ENCODE measurements at regions not wholly inside any gene's neighbourhood (a gene's known extent, or its start where the extent isn't known, plus 50 kb on each side); places are given as distances from the start of the nearest gene placed in this dataset.
"Not testable (repeated sequence)": the region's sequence is repeated elsewhere in the genome, so short reads cannot be mapped to it uniquely, and the experiment has no call there.

- no peak for DNase-seq (ENCODE audit: low spot score)
Observed at GRCh38 chr18:76604935-76605240, 109.8 kb upstream of the ZNF516 start.

GRCh38 chr18:76604108-76604934, 109.3 kb upstream of the ZNF516 start:
- DNase-seq (ENCODE audit: low spot score) = no peak

GRCh38 chr18:76602191-76602590, 107.1 kb upstream of the ZNF516 start:
- no peak for DNase-seq (ENCODE audit: low spot score)

GRCh38 chr18:76600076-76600475, 105.0 kb upstream of the ZNF516 start:
- not testable (repeated sequence) for DNase-seq (ENCODE audit: low spot score)

GRCh38 chr18:76594966-76595365, 99.9 kb upstream of the ZNF516 start:
- DNase-seq (ENCODE audit: low spot score) = no peak

GRCh38 chr18:76593843-76594242, 98.8 kb upstream of the ZNF516 start:
- no peak for DNase-seq (ENCODE audit: low spot score)

GRCh38 chr18:76592981-76593381, 97.9 kb upstream of the ZNF516 start:
- DNase-seq (ENCODE audit: low spot score) = no peak

GRCh38 chr18:76592096-76592495, 97.1 kb upstream of the ZNF516 start:
- DNase-seq (ENCODE audit: low spot score) = no peak

- DNase-seq (ENCODE audit: low spot score) = no peak
Observed at GRCh38 chr18:76589866-76590265, 94.8 kb upstream of the ZNF516 start.

GRCh38 chr18:76589316-76589715, 94.3 kb upstream of the ZNF516 start:
- DNase-seq (ENCODE audit: low spot score) = no peak

- no peak for DNase-seq (ENCODE audit: low spot score)
Observed at GRCh38 chr18:76588601-76589226, 93.7 kb upstream of the ZNF516 start.

- DNase-seq (ENCODE audit: low spot score) = no peak
Observed at GRCh38 chr18:76587879-76588271, 92.8 kb upstream of the ZNF516 start.

GRCh38 chr18:76587147-76587878, 92.3 kb upstream of the ZNF516 start:
- DNase-seq (ENCODE audit: low spot score) = no peak

GRCh38 chr18:76584414-76585310, 89.6 kb upstream of the ZNF516 start:
- DNase-seq (ENCODE audit: low spot score) = no peak

GRCh38 chr18:76581261-76581660, 86.2 kb upstream of the ZNF516 start:
- no peak for DNase-seq (ENCODE audit: low spot score)

GRCh38 chr18:76580288-76580962, 85.4 kb upstream of the ZNF516 start:
- DNase-seq (ENCODE audit: low spot score) = no peak

GRCh38 chr18:76579301-76579695, 84.3 kb upstream of the ZNF516 start:
- DNase-seq (ENCODE audit: low spot score) = no peak

GRCh38 chr18:76578571-76579300, 83.7 kb upstream of the ZNF516 start:
- DNase-seq (ENCODE audit: low spot score) = no peak

- DNase-seq (ENCODE audit: low spot score) = peak; percentile 39
Observed at GRCh38 chr18:76573325-76574025, 78.4 kb upstream of the ZNF516 start.

Data from A172 (cell line).